ENCODE measurements at regions not wholly inside any gene's neighbourhood (a gene's known extent, or its start where the extent isn't known, plus 50 kb on each side); places are given as distances from the start of the nearest gene placed in this dataset.

- H3K4me1 ChIP-seq (ENCODE audit: control insufficient read depth in 1 of 2, insufficient read depth in 2 of 2, low read depth in 1 of 2, low read length in 1 of 2): no peaks in the 10 kb centered on the region
- TF ChIP-seq USF2 (IDR thresholded peaks at IDR 0.05; ENCODE audit: borderline replicate concordance, low read depth, low read length) (no peak), MXI1 (IDR thresholded peaks at IDR 0.05; ENCODE audit: low read depth, low read length) (no peak), FOSL2 (IDR thresholded peaks at IDR 0.05; ENCODE audit: borderline replicate concordance, low read depth) (no peak), TAF1 (IDR thresholded peaks at IDR 0.05; ENCODE audit: borderline replicate concordance, low read depth, low read length) (no peak)
- H3K4me2 ChIP-seq: no peak overlapping the region
- no peak overlapping the region for H3K4me3 ChIP-seq (ENCODE audit: low read depth in 2 of 2, low read length in 1 of 2)
- H3K79me2 ChIP-seq (ENCODE audit: insufficient read depth): no peaks in the 10 kb centered on the region
- no peaks in the 10 kb centered on the region for H3K36me3 ChIP-seq (replicated peaks in 1 of 2; ENCODE audit: control insufficient read depth in 1 of 2, insufficient read depth in 2 of 2, low read length in 1 of 2)
- no peaks in the 10 kb centered on the region for H3K9me3 ChIP-seq
- no peaks in the 10 kb centered on the region for H3K27me3 ChIP-seq (ENCODE audit: insufficient read depth)
- no peak for DNase-seq
- H3K9me2 ChIP-seq: no peaks in the 10 kb centered on the region
- H4K20me1 ChIP-seq (ENCODE audit: insufficient read depth): no peaks in the 10 kb centered on the region
- no peaks in the 10 kb centered on the region for H3F3A ChIP-seq (replicated peaks; ENCODE audit: insufficient read depth)
- H3K9ac ChIP-seq: no peak overlapping the region
- no peak overlapping the region for H3K27ac ChIP-seq (ENCODE audit: low read depth in 2 of 2, low read length in 1 of 2)
- POLR2A ChIA-PET: no interaction called here
- CTCF ChIA-PET: interaction anchor here (1.1 kb wide), 1 partner anchor 9 kb away, joined by 3 read pairs; no protein-coding TSS in a partner anchor
- H2AFZ ChIP-seq (ENCODE audit: low read depth): no peak overlapping the region
Observed at GRCh38 chr1:222331765-222332164, 216.1 kb downstream of the HHIPL2 start.

GRCh38 chr1:222331340-222331739 is 216.6 kb downstream of the HHIPL2 start:
- 18% methylated on average over 1 of the region's 1 CpG for WGBS (ENCODE audit: low lambda C conversion rate)
- Histone ChIP-seq H3K9me2 (no peaks in the 10 kb centered on the region), H4K20me1 (ENCODE audit: insufficient read depth) (no peaks in the 10 kb centered on the region), H3K79me2 (ENCODE audit: insufficient read depth) (no peaks in the 10 kb centered on the region), H3K27ac (ENCODE audit: low read depth in 2 of 2, low read length in 1 of 2) (no peak overlapping the region), H3K9ac (no peak overlapping the region), H3K4me2 (no peak overlapping the region), H3F3A (replicated peaks; ENCODE audit: insufficient read depth) (no peaks in the 10 kb centered on the region), H3K27me3 (ENCODE audit: insufficient read depth) (no peaks in the 10 kb centered on the region), H3K4me3 (ENCODE audit: low read depth in 2 of 2, low read length in 1 of 2) (no peak overlapping the region), H2AFZ (ENCODE audit: low read depth) (no peak overlapping the region), H3K9me3 (no peaks in the 10 kb centered on the region), H3K36me3 (replicated peaks in 1 of 2; ENCODE audit: control insufficient read depth in 1 of 2, insufficient read depth in 2 of 2, low read length in 1 of 2) (no peaks in the 10 kb centered on the region), H3K4me1 (ENCODE audit: control insufficient read depth in 1 of 2, insufficient read depth in 2 of 2, low read depth in 1 of 2, low read length in 1 of 2) (no peaks in the 10 kb centered on the region)
- POLR2A ChIA-PET: no interaction called here
- DNase-seq: no peak
- TF ChIP-seq REST (IDR thresholded peaks at IDR 0.05; ENCODE audit: low read depth, low read length) (no peak), JUND (IDR thresholded peaks at IDR 0.05) (no peak), FOXM1 (IDR thresholded peaks at IDR 0.05; ENCODE audit: low read depth) (no peak), TCF12 (IDR thresholded peaks at IDR 0.05) (no peak), USF2 (IDR thresholded peaks at IDR 0.05; ENCODE audit: borderline replicate concordance, low read depth, low read length) (no peak), ELF1 (IDR thresholded peaks at IDR 0.05) (no peak), SMC3 (IDR thresholded peaks at IDR 0.05; ENCODE audit: low read depth, low read length) (no peak), POLR2AphosphoS5 (IDR thresholded peaks at IDR 0.05; ENCODE audit: low read depth, low read length) (no peak), EZH2phosphoT487 (IDR thresholded peaks at IDR 0.05; ENCODE audit: borderline replicate concordance, low read depth) (no peak), TAF1 (IDR thresholded peaks at IDR 0.05; ENCODE audit: borderline replicate concordance, low read depth, low read length) (no peak), GABPA (IDR thresholded peaks at IDR 0.05; ENCODE audit: low read depth) (no peak), MAX (IDR thresholded peaks at IDR 0.05; ENCODE audit: low read depth) (no peak), NFIC (IDR thresholded peaks at IDR 0.05; ENCODE audit: borderline replicate concordance) (no peak), CTCF (IDR thresholded peaks at IDR 0.05) (no peak)
- CTCF ChIA-PET: no interaction called here
